ENCODE measurements at regions not wholly inside any gene's neighbourhood (a gene's known extent, or its start where the extent isn't known, plus 50 kb on each side); places are given as distances from the start of the nearest gene placed in this dataset.

DNA sequence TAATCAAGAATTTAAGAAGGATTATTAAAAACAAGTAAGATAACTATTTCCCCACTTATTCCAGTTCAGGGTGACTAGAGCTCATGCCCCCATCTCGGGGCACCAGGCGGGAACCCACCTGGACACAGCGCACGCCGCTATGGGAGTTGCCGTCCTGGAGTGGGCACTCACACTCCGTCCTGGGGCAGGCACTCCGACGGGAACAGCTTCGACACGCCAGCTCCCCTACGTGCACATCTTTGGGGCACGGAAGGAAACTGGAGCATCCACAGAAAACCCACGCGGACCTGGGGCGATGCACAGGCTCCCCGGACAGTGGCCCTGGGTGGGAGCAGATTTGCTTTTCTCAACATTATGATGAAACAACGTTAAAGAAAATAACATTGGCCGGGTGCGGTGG lies 52.0 kb upstream of the GATA5 start:
- H3K4me1 ChIP-seq (ENCODE audit: control insufficient read depth, insufficient read depth, low read length): no peaks in the 10 kb centered on the region
- no peak overlapping the region for H3K4me3 ChIP-seq (ENCODE audit: low read depth, low read length)
- H3K9me3 ChIP-seq (ENCODE audit: control insufficient read depth, insufficient read depth, low read depth, low read length): no peaks in the 10 kb centered on the region
- no peaks in the 10 kb centered on the region for H3K36me3 ChIP-seq (ENCODE audit: control insufficient read depth in 2 of 2, insufficient read depth in 1 of 2, low read length in 2 of 2)
- TF ChIP-seq ZNF391 (tag by site-specific recombination; IDR thresholded peaks at IDR 0.05; ENCODE audit: borderline replicate concordance, low read depth): no peak
- no peak for TF ChIP-seq ZNF223 (tag by site-specific recombination; IDR thresholded peaks at IDR 0.05)
- no peak for TF ChIP-seq ZNF2 (tag by site-specific recombination; IDR thresholded peaks at IDR 0.05)
- no peak for TF ChIP-seq ZNF174 (tag by site-specific recombination; IDR thresholded peaks at IDR 0.05)
- TF ChIP-seq SCRT2 (tag by site-specific recombination; IDR thresholded peaks at IDR 0.05): no peak
- TF ChIP-seq GLIS2 (tag by site-specific recombination; IDR thresholded peaks at IDR 0.05): no peak
- no peak for TF ChIP-seq ZFP41 (tag by site-specific recombination; IDR thresholded peaks at IDR 0.05; ENCODE audit: borderline replicate concordance)
- TF ChIP-seq ZNF626 (tag by site-specific recombination; IDR thresholded peaks at IDR 0.05): no peak
- TF ChIP-seq ZNF157 (tag by site-specific recombination; IDR thresholded peaks at IDR 0.05): no peak
- no peak for TF ChIP-seq ZBTB17 (tag by site-specific recombination; IDR thresholded peaks at IDR 0.05)
- TF ChIP-seq ZSCAN23 (tag by site-specific recombination; IDR thresholded peaks at IDR 0.05): no peak
- TF ChIP-seq, protein P1, sequence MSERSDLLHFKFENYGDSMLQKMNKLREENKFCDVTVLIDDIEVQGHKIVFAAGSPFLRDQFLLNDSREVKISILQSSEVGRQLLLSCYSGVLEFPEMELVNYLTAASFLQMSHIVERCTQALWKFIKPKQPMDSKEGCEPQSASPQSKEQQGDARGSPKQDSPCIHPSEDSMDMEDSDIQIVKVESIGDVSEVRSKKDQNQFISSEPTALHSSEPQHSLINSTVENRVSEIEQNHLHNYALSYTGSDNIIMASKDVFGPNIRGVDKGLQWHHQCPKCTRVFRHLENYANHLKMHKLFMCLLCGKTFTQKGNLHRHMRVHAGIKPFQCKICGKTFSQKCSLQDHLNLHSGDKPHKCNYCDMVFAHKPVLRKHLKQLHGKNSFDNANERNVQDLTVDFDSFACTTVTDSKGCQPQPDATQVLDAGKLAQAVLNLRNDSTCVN (tag by site-specific recombination; optimal IDR thresholded peaks at IDR 0.05): no peak
- TF ChIP-seq TCF7L2 (IDR thresholded peaks at IDR 0.05; ENCODE audit: borderline replicate concordance, low read depth, low read length): no peak
- no peak for TF ChIP-seq ZNF292 (tag by site-specific recombination; IDR thresholded peaks at IDR 0.05; ENCODE audit: borderline replicate concordance, low read depth)
- TF ChIP-seq ZNF366 (tag by site-specific recombination; conservative IDR thresholded peaks at IDR 0.05): no peak
- no peak for TF ChIP-seq HOXA7 (CRISPR knock-in tag; IDR thresholded peaks at IDR 0.05; ENCODE audit: borderline replicate concordance)
- no peak for TF ChIP-seq KLF10 (tag by site-specific recombination; IDR thresholded peaks at IDR 0.05)
- TF ChIP-seq ZNF175 (tag by site-specific recombination; IDR thresholded peaks at IDR 0.05): no peak
- no peak overlapping the region for H3K27ac ChIP-seq (ENCODE audit: extremely low read depth, low read depth, low read length)
- ChIA-PET CTCF (no interaction called here), POLR2A (no interaction called here)

DNA sequence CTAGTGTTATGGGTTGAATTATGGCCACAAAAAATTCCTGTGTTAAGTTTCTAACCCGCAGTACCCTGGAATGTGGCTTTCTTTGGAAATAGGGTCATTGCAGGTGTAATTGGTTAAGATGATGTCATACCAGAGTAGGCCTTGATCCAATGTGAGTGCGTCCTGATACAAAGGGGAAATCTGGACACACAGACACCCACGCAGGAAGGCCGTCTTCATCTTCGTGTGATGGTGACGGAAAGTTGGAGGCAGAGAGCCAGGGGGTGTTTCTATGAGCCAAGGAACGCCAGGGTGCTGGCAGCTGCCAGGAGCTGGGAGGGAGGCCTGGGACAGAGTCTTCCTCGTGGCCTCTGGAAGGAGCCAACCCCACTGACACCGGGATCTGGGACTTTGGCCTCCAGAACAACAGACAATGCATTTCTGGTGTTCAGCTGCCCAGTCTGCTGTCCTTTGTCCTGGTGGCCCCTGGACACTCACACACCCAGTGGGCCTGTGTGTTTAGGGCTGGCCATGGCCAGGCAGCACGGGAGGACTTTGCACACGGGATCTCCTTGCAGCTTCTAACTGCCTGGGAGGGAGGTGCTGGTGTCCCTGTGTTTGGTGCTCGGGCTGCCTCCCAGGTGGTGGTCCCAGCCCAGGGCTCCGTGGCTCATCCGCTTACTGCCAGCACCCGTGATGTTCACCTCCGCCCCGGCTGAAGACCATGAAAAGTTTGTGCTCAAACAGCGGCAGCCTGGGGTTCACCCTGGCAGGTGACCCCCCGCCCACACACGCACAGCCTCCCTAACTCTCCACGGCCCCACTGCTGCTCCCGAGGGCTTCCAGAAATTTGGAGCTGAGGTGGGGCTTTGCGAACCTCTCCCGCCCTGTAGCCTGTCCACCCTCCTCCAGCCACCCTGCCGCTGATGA lies 53.4 kb upstream of the GATA5 start:
- no peaks in the 10 kb centered on the region for H3K9me3 ChIP-seq (ENCODE audit: control insufficient read depth, insufficient read depth, low read depth, low read length)
- H3K4me3 ChIP-seq (ENCODE audit: low read depth, low read length): no peak overlapping the region
- ChIA-PET POLR2A (no interaction called here), CTCF (interaction anchor here (1.1 kb wide), 1 partner anchor 12 kb away, joined by 3 read pairs; no protein-coding TSS in a partner anchor)
- H3K27ac ChIP-seq (ENCODE audit: extremely low read depth, low read depth, low read length): no peak overlapping the region
- peak; percentile 24; the same call in 1 of the 2 replicates for TF ChIP-seq ZBTB20 (tag by site-specific recombination; IDR thresholded peaks at IDR 0.05)
- no peak for TF ChIP-seq ZXDB (tag by site-specific recombination; IDR thresholded peaks at IDR 0.05)
- TF ChIP-seq, protein P2, sequence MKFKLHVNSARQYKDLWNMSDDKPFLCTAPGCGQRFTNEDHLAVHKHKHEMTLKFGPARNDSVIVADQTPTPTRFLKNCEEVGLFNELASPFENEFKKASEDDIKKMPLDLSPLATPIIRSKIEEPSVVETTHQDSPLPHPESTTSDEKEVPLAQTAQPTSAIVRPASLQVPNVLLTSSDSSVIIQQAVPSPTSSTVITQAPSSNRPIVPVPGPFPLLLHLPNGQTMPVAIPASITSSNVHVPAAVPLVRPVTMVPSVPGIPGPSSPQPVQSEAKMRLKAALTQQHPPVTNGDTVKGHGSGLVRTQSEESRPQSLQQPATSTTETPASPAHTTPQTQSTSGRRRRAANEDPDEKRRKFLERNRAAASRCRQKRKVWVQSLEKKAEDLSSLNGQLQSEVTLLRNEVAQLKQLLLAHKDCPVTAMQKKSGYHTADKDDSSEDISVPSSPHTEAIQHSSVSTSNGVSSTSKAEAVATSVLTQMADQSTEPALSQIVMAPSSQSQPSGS (tag by site-specific recombination; IDR thresholded peaks at IDR 0.05; ENCODE audit: low read depth): peak; percentile 57; the same call in 1 of the 2 replicates
- no peaks in the 10 kb centered on the region for H3K4me1 ChIP-seq (ENCODE audit: control insufficient read depth, insufficient read depth, low read length)
- H3K36me3 ChIP-seq (ENCODE audit: control insufficient read depth in 2 of 2, insufficient read depth in 1 of 2, low read length in 2 of 2): no peaks in the 10 kb centered on the region

Data from HEK293 (cell line).